ENCODE measurements at regions not wholly inside any gene's neighbourhood (a gene's known extent, or its start where the extent isn't known, plus 50 kb on each side); places are given as distances from the start of the nearest gene placed in this dataset.

DNA sequence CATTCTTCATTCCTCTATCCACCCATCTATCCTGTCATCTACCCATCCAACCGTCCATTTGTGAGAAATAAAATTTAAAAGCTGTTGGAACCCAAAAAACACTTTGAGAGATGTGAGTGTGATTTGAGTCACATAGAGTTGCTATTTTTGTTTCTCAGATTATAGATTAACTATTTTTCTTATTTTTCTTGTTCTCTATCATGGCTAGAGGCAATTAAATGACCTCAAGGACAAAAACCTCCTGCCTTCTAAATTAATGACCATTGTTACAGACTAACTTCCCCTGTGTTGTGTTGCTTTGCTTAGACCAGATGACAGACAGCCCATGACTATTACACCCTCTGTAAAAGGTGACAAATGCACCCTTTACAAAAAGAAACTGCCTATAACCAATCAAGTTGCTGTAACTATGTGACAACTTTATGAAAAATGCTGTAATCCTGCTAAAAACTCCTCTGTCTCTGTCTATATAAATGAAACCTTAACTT is 207.9 kb upstream of the CXCR4 start:
- Mint-ChIP-seq H3K4me3 (ENCODE audit: low read depth, unreplicated experiment) (no peak overlapping the region), H3K27me3 (ENCODE audit: unreplicated experiment) (no peaks in the 10 kb centered on the region), H3K4me1 (ENCODE audit: low read depth, unreplicated experiment) (peaks cover 9% of the 10 kb centered on the region), H3K27ac (ENCODE audit: unreplicated experiment) (no peak overlapping the region), H3K9me3 (ENCODE audit: low read depth, unreplicated experiment) (peaks cover 4% of the 10 kb centered on the region), H3K36me3 (ENCODE audit: insufficient read depth, unreplicated experiment) (no peaks in the 10 kb centered on the region)
- intact Hi-C loops (cut with micrococcal nuclease; ENCODE audit: unreplicated experiment), result no loop called here
- TF ChIP-seq, protein P1, sequence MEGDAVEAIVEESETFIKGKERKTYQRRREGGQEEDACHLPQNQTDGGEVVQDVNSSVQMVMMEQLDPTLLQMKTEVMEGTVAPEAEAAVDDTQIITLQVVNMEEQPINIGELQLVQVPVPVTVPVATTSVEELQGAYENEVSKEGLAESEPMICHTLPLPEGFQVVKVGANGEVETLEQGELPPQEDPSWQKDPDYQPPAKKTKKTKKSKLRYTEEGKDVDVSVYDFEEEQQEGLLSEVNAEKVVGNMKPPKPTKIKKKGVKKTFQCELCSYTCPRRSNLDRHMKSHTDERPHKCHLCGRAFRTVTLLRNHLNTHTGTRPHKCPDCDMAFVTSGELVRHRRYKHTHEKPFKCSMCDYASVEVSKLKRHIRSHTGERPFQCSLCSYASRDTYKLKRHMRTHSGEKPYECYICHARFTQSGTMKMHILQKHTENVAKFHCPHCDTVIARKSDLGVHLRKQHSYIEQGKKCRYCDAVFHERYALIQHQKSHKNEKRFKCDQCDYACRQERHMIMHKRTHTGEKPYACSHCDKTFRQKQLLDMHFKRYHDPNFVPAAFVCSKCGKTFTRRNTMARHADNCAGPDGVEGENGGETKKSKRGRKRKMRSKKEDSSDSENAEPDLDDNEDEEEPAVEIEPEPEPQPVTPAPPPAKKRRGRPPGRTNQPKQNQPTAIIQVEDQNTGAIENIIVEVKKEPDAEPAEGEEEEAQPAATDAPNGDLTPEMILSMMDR (IDR thresholded peaks at IDR 0.05; ENCODE audit: unreplicated experiment), result no peak
- DNase-seq, result no peak
- no TSS peak for BruUV-seq (replicated peaks)
- CTCF ChIA-PET, result no interaction called here

DNA sequence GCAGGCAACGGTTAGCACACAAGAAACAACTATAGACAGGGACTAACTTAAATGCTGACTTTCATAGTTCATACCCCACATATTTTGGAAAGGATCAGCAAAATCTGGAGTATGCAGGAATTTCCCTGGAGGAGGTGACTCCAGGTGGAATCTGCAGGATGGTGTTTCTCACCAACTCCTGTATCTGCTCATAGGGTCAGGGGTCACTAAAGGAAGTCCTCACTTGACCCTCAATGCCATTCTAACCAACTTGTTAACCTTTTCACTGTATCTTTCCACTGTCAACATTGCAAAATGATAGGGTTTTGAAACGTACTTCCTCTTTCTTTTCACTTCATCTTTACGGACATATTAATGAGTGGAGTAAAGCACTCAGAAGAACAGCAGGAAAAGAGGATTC is 207.0 kb upstream of the CXCR4 start:
- CTCF ChIA-PET, result no interaction called here
- H3K9me3 Mint-ChIP-seq (ENCODE audit: low read depth, unreplicated experiment), result peaks cover 4% of the 10 kb centered on the region
- H3K4me1 Mint-ChIP-seq (ENCODE audit: low read depth, unreplicated experiment), result peaks cover 9% of the 10 kb centered on the region
- no peak overlapping the region for H3K4me3 Mint-ChIP-seq (ENCODE audit: low read depth, unreplicated experiment)
- H3K27me3 Mint-ChIP-seq (ENCODE audit: unreplicated experiment), result no peaks in the 10 kb centered on the region
- H3K27ac Mint-ChIP-seq (ENCODE audit: unreplicated experiment), result no peak overlapping the region
- no peak for DNase-seq
- TF ChIP-seq, protein P1 (IDR thresholded peaks at IDR 0.05; ENCODE audit: unreplicated experiment), result no peak
- no TSS peak for BruUV-seq (replicated peaks)
- intact Hi-C loops (cut with micrococcal nuclease; ENCODE audit: unreplicated experiment), result no loop called here
- no peaks in the 10 kb centered on the region for H3K36me3 Mint-ChIP-seq (ENCODE audit: insufficient read depth, unreplicated experiment)

DNA sequence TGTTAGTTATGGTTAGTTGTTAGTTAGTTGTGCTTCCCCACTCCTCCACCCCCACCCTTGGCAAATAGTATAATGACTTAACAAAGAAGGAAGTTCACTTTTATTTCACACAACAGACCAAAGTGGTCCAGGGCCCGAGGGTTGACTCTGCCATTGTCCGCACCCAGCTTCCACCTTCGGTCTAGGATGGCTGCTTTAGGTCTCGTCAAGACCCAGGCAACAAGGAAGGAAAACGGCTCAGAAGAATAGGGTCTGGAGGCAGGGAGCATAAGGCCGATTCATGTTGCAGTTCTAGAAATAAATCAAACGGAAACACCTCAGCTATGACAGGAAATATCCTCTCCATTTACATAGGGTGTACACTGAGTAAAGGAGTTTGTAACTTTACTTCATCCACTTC is 206.0 kb upstream of the CXCR4 start:
- H3K4me3 Mint-ChIP-seq (ENCODE audit: low read depth, unreplicated experiment), result no peak overlapping the region
- CTCF ChIA-PET, result no interaction called here
- intact Hi-C loops (cut with micrococcal nuclease; ENCODE audit: unreplicated experiment), result no loop called here
- no peaks in the 10 kb centered on the region for H3K27me3 Mint-ChIP-seq (ENCODE audit: unreplicated experiment)
- peaks cover 9% of the 10 kb centered on the region for H3K4me1 Mint-ChIP-seq (ENCODE audit: low read depth, unreplicated experiment)
- no peaks in the 10 kb centered on the region for H3K36me3 Mint-ChIP-seq (ENCODE audit: insufficient read depth, unreplicated experiment)
- TF ChIP-seq, protein P1 (IDR thresholded peaks at IDR 0.05; ENCODE audit: unreplicated experiment), result no peak
- H3K27ac Mint-ChIP-seq (ENCODE audit: unreplicated experiment), result no peak overlapping the region
- BruUV-seq (replicated peaks), result no TSS peak
- no peak for DNase-seq
- peaks cover 4% of the 10 kb centered on the region for H3K9me3 Mint-ChIP-seq (ENCODE audit: low read depth, unreplicated experiment)

DNA sequence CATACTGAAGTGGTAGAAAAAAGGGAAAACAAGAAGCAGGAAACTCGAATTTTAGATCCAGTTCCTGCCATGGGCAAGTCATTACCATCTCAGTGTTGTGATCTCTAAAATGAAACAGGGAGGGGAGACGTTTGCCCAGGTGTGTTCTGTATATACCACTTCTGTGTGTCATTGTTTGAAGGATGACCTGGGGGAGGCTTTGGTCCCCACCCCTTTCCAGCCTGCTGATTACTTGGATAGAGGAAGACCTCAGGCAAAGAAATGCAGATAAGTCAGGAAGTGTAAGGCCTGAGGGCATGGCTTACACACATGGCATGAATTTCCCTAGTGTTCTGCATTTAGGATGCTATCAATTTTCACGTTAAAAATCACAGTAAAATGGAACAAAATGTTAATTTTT is 205.2 kb upstream of the CXCR4 start:
- Mint-ChIP-seq H3K36me3 (ENCODE audit: insufficient read depth, unreplicated experiment) (no peaks in the 10 kb centered on the region), H3K4me1 (ENCODE audit: low read depth, unreplicated experiment) (peaks cover 9% of the 10 kb centered on the region)

More for the DNA sequence above, 205.2 kb upstream of the CXCR4 start:
- Mint-ChIP-seq H3K9me3 (ENCODE audit: low read depth, unreplicated experiment) (no peaks in the 10 kb centered on the region), H3K4me3 (ENCODE audit: low read depth, unreplicated experiment) (no peak overlapping the region), H3K27me3 (ENCODE audit: unreplicated experiment) (no peaks in the 10 kb centered on the region), H3K27ac (ENCODE audit: unreplicated experiment) (no peak overlapping the region)
- DNase-seq, result no peak
- CTCF ChIA-PET, result no interaction called here
- TF ChIP-seq, protein P1 (IDR thresholded peaks at IDR 0.05; ENCODE audit: unreplicated experiment), result no peak
- intact Hi-C loops (cut with micrococcal nuclease; ENCODE audit: unreplicated experiment), result no loop called here
- no TSS peak for BruUV-seq (replicated peaks)
